Hepatocyte (in vitro differentiated cells): ENCODE measurements at regions not wholly inside any gene's neighbourhood (a gene's known extent, or its start where the extent isn't known, plus 50 kb on each side); places are given as distances from the start of the nearest gene placed in this dataset.
"Not testable (repeated sequence)": the region's sequence is repeated elsewhere in the genome, so short reads cannot be mapped to it uniquely, and the experiment has no call there.

ENCODE experiments used
- DNase-seq: peaks from one replicate; pipeline ENCODE4 v3.0.0-alpha.2; 2016; ENCODE audit warnings: low spot score
- H2AFZ ChIP-seq: fragments of 200-600 bp; sonication (generic); 2 replicates; pipeline ENCODE4 v1.6.0; 2016; ENCODE audit warnings: antibody characterized with exemption, mild to moderate bottlenecking
- H3K27ac ChIP-seq: fragments of 200-600 bp; sonication (generic); 2 replicates; pipeline ENCODE4 v1.5.1; 2016; ENCODE audit warnings: mild to moderate bottlenecking
- H3K27me3 ChIP-seq: fragments of 200-600 bp; sonication (generic); 2 replicates; pipeline ENCODE4 v1.6.1; 2016
- H3K36me3 ChIP-seq: fragments of 200-600 bp; sonication (generic); replicated peaks from 2 replicates; pipeline ENCODE4 v1.5.1; 2016; ENCODE audit warnings: low read depth; ENCODE audit not compliant: insufficient read depth
- H3K4me1 ChIP-seq: fragments of 200-600 bp; sonication (generic); 2 replicates; pipeline ENCODE4 v1.5.1; 2016; ENCODE audit warnings: mild to moderate bottlenecking, moderate library complexity; ENCODE audit not compliant: insufficient read depth
- H3K4me2 ChIP-seq: fragments of 200-600 bp; sonication (generic); 2 replicates; pipeline ENCODE4 v1.6.0; 2016
- H3K4me3 ChIP-seq: fragments of 200-600 bp; sonication (generic); 2 replicates; pipeline ENCODE4 v1.5.1; 2016; ENCODE audit warnings: mild to moderate bottlenecking
- H3K79me2 ChIP-seq: fragments of 200-600 bp; sonication (generic); 2 replicates; pipeline ENCODE4 v1.6.0; 2017; ENCODE audit warnings: mild to moderate bottlenecking
- H3K9me2 ChIP-seq: fragments of 200-600 bp; sonication (generic); replicated peaks from 2 replicates; pipeline ENCODE4 v1.6.0; 2017; ENCODE audit warnings: mild to moderate bottlenecking; ENCODE audit not compliant: insufficient read depth
- H3K9me3 ChIP-seq: fragments of 200-600 bp; sonication (generic); 2 replicates; pipeline ENCODE4 v1.5.1; 2016; ENCODE audit warnings: low read depth, mild to moderate bottlenecking
- H4K20me1 ChIP-seq: fragments of 200-600 bp; sonication (generic); 2 replicates; pipeline ENCODE4 v1.6.0; 2016; ENCODE audit warnings: mild to moderate bottlenecking; ENCODE audit not compliant: insufficient read depth, poor library complexity, severe bottlenecking
- CTCF ChIP-seq: fragments of 200-600 bp; sonication (generic); IDR thresholded peaks from 2 replicates; pipeline ENCODE4 v1.5.1; 2016; ENCODE audit warnings: antibody characterized with exemption, mild to moderate bottlenecking; ENCODE audit not compliant: poor library complexity
- EZH2 ChIP-seq: fragments of 200-600 bp; sonication (generic); IDR thresholded peaks from 2 replicates; pipeline ENCODE4 v1.6.1; 2016; ENCODE audit warnings: antibody characterized with exemption, mild to moderate bottlenecking, borderline replicate concordance
- EZH2phosphoT487 ChIP-seq: fragments of 200-600 bp; sonication (generic); IDR thresholded peaks from one replicate; pipeline ENCODE4 v1.6.1; 2018; ENCODE audit warnings: antibody characterized with exemption, mild to moderate bottlenecking, low read depth, moderate library complexity; ENCODE audit not compliant: unreplicated experiment, severe bottlenecking
- WGBS: methylation state at CpG from one replicate; pipeline ENCODE4 v1.1.6; 2016; ENCODE audit warnings: low lambda C conversion rate; ENCODE audit errors: missing lambda C conversion rate; 5-methylcytosine and 5-hydroxymethylcytosine counted together

GRCh38 chr7:114081606-114082425 is 163.0 kb upstream of the PPP1R3A start:
- H3K79me2 ChIP-seq = no peaks in the 10 kb centered on the region
- H2AFZ ChIP-seq = peak overlapping the region; percentile 87
- H3K4me2 ChIP-seq = peak overlapping the region; percentile 92
- peak overlapping the region; percentile 43 for H3K4me3 ChIP-seq
- peaks cover 30% of the 10 kb centered on the region for H3K27me3 ChIP-seq
- no peaks in the 10 kb centered on the region for H3K36me3 ChIP-seq
- peak overlapping the region; percentile 97 for H3K27ac ChIP-seq
- WGBS = 28% methylated on average over 6 of the region's 6 CpGs
- peaks cover 17% of the 10 kb centered on the region for H3K4me1 ChIP-seq
- H3K9me2 ChIP-seq = no peaks in the 10 kb centered on the region
- H3K9me3 ChIP-seq = no peaks in the 10 kb centered on the region
- no peaks in the 10 kb centered on the region for H4K20me1 ChIP-seq
- DNase-seq = peak; percentile 54
- TF ChIP-seq CTCF (peak; percentile 76), EZH2phosphoT487 (no peak)

- H4K20me1 ChIP-seq, H3K79me2 ChIP-seq, H3K9me2 ChIP-seq, H2AFZ ChIP-seq, H3K9me3 ChIP-seq, H3K36me3 ChIP-seq, H3K4me2 ChIP-seq, DNase-seq, H3K4me1 ChIP-seq, H3K27ac ChIP-seq, H3K4me3 ChIP-seq: not testable (repeated sequence)
- peaks cover 10% of the 10 kb centered on the region for H3K27me3 ChIP-seq
- 97% methylated on average over 15 of the region's 18 CpGs for WGBS
Measured at GRCh38 chr7:114077158-114077524, 158.3 kb upstream of the PPP1R3A start.

- not testable (repeated sequence) for H3K9me2 ChIP-seq, H3K27ac ChIP-seq, H3K9me3 ChIP-seq, H4K20me1 ChIP-seq, H3K36me3 ChIP-seq, H3K4me3 ChIP-seq, H3K79me2 ChIP-seq, DNase-seq, H3K4me2 ChIP-seq, H3K27me3 ChIP-seq, H2AFZ ChIP-seq, H3K4me1 ChIP-seq
- 97% methylated on average over 33 of the region's 38 CpGs for WGBS
Measured at GRCh38 chr7:114076392-114077157, 157.8 kb upstream of the PPP1R3A start.

- Histone ChIP-seq H2AFZ (no peak overlapping the region), H3K79me2 (no peaks in the 10 kb centered on the region), H4K20me1 (no peaks in the 10 kb centered on the region), H3K4me1 (no peaks in the 10 kb centered on the region), H3K9me3 (no peaks in the 10 kb centered on the region), H3K27me3 (no peaks in the 10 kb centered on the region), H3K4me3 (no peak overlapping the region), H3K36me3 (no peaks in the 10 kb centered on the region), H3K9me2 (no peaks in the 10 kb centered on the region), H3K4me2 (no peak overlapping the region), H3K27ac (no peak overlapping the region)
- TF ChIP-seq EZH2 (no peak), EZH2phosphoT487 (no peak), CTCF (no peak)
- 65% methylated on average over 2 of the region's 2 CpGs for WGBS
- no peak for DNase-seq
Measured at GRCh38 chr7:114073701-114074100, 154.9 kb upstream of the PPP1R3A start.
